DOHH2 (cell line): ENCODE measurements at regions not wholly inside any gene's neighbourhood (a gene's known extent, or its start where the extent isn't known, plus 50 kb on each side); places are given as distances from the start of the nearest gene placed in this dataset.

Experiments
- H3F3A ChIP-seq: fragments of 200-600 bp; sonication (generic), shearing (Covaris generic); 2 replicates; pipeline ENCODE4 v1.6.0; 2016; ENCODE audit warnings: antibody characterized with exemption, mild to moderate bottlenecking; ENCODE audit not compliant: control insufficient read depth, insufficient read depth
- H3K27ac ChIP-seq: fragments of 200-600 bp; sonication (generic); 2 replicates; pipeline ENCODE4 v1.5.1; 2014; ENCODE audit warnings: low read depth, mild to moderate bottlenecking, low read length, moderate library complexity
- H3K27me3 ChIP-seq: fragments of 200-600 bp; sonication (generic); 2 replicates; pipeline ENCODE4 v1.6.1; 2014; ENCODE audit warnings: mild to moderate bottlenecking, low read length, mixed read lengths; ENCODE audit not compliant: control insufficient read depth
- H3K36me3 ChIP-seq: fragments of 200-600 bp; sonication (generic); 2 replicates; pipeline ENCODE4 v1.6.1; 2014; ENCODE audit warnings: mild to moderate bottlenecking, low read length, moderate library complexity, mixed read lengths; ENCODE audit not compliant: control insufficient read depth
- H3K4me1 ChIP-seq: fragments of 200-600 bp; sonication (generic); 2 replicates; pipeline ENCODE4 v1.6.1; 2014; ENCODE audit warnings: mild to moderate bottlenecking, low read length, mixed read lengths; ENCODE audit not compliant: control insufficient read depth
- H3K4me2 ChIP-seq: fragments of 200-600 bp; sonication (generic); 2 replicates; pipeline ENCODE4 v1.6.0; 2014; ENCODE audit warnings: mild to moderate bottlenecking, low read length, moderate library complexity
- H3K4me3 ChIP-seq: fragments of 200-600 bp; sonication (generic); 2 replicates; pipeline ENCODE4 v1.5.1; 2014; ENCODE audit warnings: mild to moderate bottlenecking, low read length, mixed read lengths
- H3K79me2 ChIP-seq: fragments of 200-600 bp; sonication (generic); 2 replicates; pipeline ENCODE4 v1.6.1; 2014; ENCODE audit warnings: mild to moderate bottlenecking, low read length, mixed read lengths; ENCODE audit not compliant: control insufficient read depth
- H3K9me2 ChIP-seq: fragments of 200-600 bp; sonication (generic); replicated peaks from 2 replicates; pipeline ENCODE4 v1.6.1; 2014; ENCODE audit warnings: mild to moderate bottlenecking, low read length, mixed read lengths; ENCODE audit not compliant: control insufficient read depth
- H3K9me3 ChIP-seq: fragments of 200-600 bp; sonication (generic); 2 replicates; pipeline ENCODE4 v1.6.1; 2014; ENCODE audit warnings: antibody characterized with exemption, low read length, mixed read lengths; ENCODE audit not compliant: control insufficient read depth, insufficient read depth
- H4K20me1 ChIP-seq: fragments of 200-600 bp; sonication (generic); 2 replicates; pipeline ENCODE4 v1.6.0; 2014; ENCODE audit warnings: low read depth, mild to moderate bottlenecking, antibody characterized with exemption, low read length, moderate library complexity; ENCODE audit not compliant: control insufficient read depth, insufficient read depth
- CTCF ChIP-seq: fragments of 200-600 bp; sonication (generic); IDR thresholded peaks from one replicate; pipeline ENCODE4 v1.5.1; 2014; ENCODE audit warnings: antibody characterized with exemption, mild to moderate bottlenecking, low read depth, low read length; ENCODE audit not compliant: poor library complexity, severe bottlenecking
- EZH2phosphoT487 ChIP-seq: fragments of 200-600 bp; sonication (generic); IDR thresholded peaks from 2 replicates; pipeline ENCODE4 v1.6.1; 2017; ENCODE audit warnings: borderline replicate concordance, mild to moderate bottlenecking, antibody characterized with exemption, low read length, moderate library complexity, mixed read lengths

- no peaks in the 10 kb centered on the region for H3K79me2 ChIP-seq
- H3K4me1 ChIP-seq = no peaks in the 10 kb centered on the region
- peaks cover 4% of the 10 kb centered on the region; the same call in 1 of the 2 replicates for H3K27me3 ChIP-seq
- H3K9me2 ChIP-seq = no peaks in the 10 kb centered on the region
- H3F3A ChIP-seq = no peaks in the 10 kb centered on the region
- no peak for TF ChIP-seq EZH2phosphoT487
- no peak for TF ChIP-seq CTCF
- no peak overlapping the region for H3K4me3 ChIP-seq
- H4K20me1 ChIP-seq = no peaks in the 10 kb centered on the region
- no peaks in the 10 kb centered on the region for H3K36me3 ChIP-seq
- no peak overlapping the region for H3K27ac ChIP-seq
- H3K4me2 ChIP-seq = no peak overlapping the region
- H3K9me3 ChIP-seq = no peaks in the 10 kb centered on the region
Observed at GRCh38 chr13:106633321-106633720, 65.4 kb upstream of the ARGLU1 start.

- H3K79me2 ChIP-seq = no peaks in the 10 kb centered on the region
- no peak overlapping the region for H3K4me2 ChIP-seq
- H3K4me3 ChIP-seq = no peak overlapping the region
- no peaks in the 10 kb centered on the region for H3F3A ChIP-seq
- TF ChIP-seq CTCF (no peak), EZH2phosphoT487 (no peak)
- no peak overlapping the region for H3K27ac ChIP-seq
- no peaks in the 10 kb centered on the region for H4K20me1 ChIP-seq
- peaks cover 4% of the 10 kb centered on the region; the same call in 1 of the 2 replicates for H3K27me3 ChIP-seq
- no peaks in the 10 kb centered on the region for H3K9me3 ChIP-seq
- H3K4me1 ChIP-seq = no peaks in the 10 kb centered on the region
- no peaks in the 10 kb centered on the region for H3K9me2 ChIP-seq
- H3K36me3 ChIP-seq = no peaks in the 10 kb centered on the region
Observed at GRCh38 chr13:106630650-106631049, 62.7 kb upstream of the ARGLU1 start.

- H4K20me1 ChIP-seq = no peaks in the 10 kb centered on the region
- H3K9me2 ChIP-seq = no peaks in the 10 kb centered on the region
- no peak overlapping the region for H3K4me2 ChIP-seq
- H3K27me3 ChIP-seq = peaks cover 4% of the 10 kb centered on the region; the same call in 1 of the 2 replicates
- no peaks in the 10 kb centered on the region for H3K4me1 ChIP-seq
- TF ChIP-seq EZH2phosphoT487 = no peak
- H3F3A ChIP-seq = no peaks in the 10 kb centered on the region
- no peak overlapping the region for H3K27ac ChIP-seq
- H3K36me3 ChIP-seq = no peaks in the 10 kb centered on the region
- H3K9me3 ChIP-seq = no peaks in the 10 kb centered on the region
- H3K4me3 ChIP-seq = no peak overlapping the region
- no peaks in the 10 kb centered on the region for H3K79me2 ChIP-seq
Observed at GRCh38 chr13:106630162-106630561, 62.2 kb upstream of the ARGLU1 start.

GRCh38 chr13:106628936-106629659, 61.2 kb upstream of the ARGLU1 start:
- Histone ChIP-seq H3K9me3 (no peaks in the 10 kb centered on the region), H3K4me3 (no peak overlapping the region), H3K9me2 (no peaks in the 10 kb centered on the region), H3K4me2 (no peak overlapping the region), H3K27me3 (peaks cover 8% of the 10 kb centered on the region), H3K36me3 (no peaks in the 10 kb centered on the region), H3F3A (no peaks in the 10 kb centered on the region), H4K20me1 (no peaks in the 10 kb centered on the region), H3K27ac (no peak overlapping the region), H3K4me1 (no peaks in the 10 kb centered on the region), H3K79me2 (no peaks in the 10 kb centered on the region)
- TF ChIP-seq EZH2phosphoT487 (no peak), CTCF (no peak)
